ENCODE measurements at regions not wholly inside any gene's neighbourhood (a gene's known extent, or its start where the extent isn't known, plus 50 kb on each side); places are given as distances from the start of the nearest gene placed in this dataset.

DNA sequence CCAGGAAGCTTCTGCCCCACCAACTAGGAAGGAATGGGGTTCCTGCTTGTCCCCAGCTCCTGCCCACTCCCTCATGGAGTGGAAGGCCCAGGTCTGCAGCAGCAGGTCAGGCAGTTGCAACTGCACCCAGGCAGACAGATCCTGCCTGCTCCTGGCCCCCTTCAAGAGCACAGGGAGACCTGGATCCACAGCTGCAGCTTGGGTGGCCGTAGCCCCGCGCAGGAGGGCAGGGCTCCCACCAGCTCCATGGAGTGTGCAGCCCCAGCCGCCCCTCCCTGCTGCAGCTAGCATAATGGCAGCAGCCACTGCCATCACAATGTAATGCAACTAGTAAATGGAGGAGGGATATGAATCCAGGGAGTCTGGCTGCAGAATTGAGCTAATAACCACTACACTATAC lies 187.5 kb upstream of the PLET1 start (continued):
- TF ChIP-seq, protein P1, sequence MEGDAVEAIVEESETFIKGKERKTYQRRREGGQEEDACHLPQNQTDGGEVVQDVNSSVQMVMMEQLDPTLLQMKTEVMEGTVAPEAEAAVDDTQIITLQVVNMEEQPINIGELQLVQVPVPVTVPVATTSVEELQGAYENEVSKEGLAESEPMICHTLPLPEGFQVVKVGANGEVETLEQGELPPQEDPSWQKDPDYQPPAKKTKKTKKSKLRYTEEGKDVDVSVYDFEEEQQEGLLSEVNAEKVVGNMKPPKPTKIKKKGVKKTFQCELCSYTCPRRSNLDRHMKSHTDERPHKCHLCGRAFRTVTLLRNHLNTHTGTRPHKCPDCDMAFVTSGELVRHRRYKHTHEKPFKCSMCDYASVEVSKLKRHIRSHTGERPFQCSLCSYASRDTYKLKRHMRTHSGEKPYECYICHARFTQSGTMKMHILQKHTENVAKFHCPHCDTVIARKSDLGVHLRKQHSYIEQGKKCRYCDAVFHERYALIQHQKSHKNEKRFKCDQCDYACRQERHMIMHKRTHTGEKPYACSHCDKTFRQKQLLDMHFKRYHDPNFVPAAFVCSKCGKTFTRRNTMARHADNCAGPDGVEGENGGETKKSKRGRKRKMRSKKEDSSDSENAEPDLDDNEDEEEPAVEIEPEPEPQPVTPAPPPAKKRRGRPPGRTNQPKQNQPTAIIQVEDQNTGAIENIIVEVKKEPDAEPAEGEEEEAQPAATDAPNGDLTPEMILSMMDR (IDR thresholded peaks at IDR 0.05; ENCODE audit: low read depth, low read length, missing input control), result no peak
- TF ChIP-seq NR2F2 (IDR thresholded peaks at IDR 0.05) (no peak), FOXA2 (IDR thresholded peaks at IDR 0.05) (no peak), JUND (IDR thresholded peaks at IDR 0.05) (no peak)
- TF ChIP-seq, protein P2, sequence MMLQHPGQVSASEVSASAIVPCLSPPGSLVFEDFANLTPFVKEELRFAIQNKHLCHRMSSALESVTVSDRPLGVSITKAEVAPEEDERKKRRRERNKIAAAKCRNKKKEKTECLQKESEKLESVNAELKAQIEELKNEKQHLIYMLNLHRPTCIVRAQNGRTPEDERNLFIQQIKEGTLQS (IDR thresholded peaks at IDR 0.05), result no peak

DNA sequence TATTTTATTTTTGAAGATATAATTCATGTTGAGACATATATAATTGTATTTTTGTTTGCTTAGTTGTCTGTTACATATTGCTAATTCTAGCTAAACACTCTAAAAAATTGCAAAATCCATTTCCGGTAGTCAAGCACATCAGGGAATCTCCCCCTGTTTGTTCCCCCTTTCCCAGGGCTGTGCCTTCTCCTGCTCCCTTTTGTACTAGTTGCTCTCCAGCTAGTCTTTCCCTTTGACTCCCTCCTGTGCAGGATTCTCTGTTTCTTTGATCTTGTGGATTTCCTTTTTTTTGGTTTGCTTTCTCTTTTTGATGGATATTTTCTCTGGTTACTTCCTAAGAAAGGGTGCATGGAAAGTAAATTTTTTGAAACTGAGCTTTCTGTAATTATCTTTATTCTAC lies 188.1 kb upstream of the PLET1 start:
- no peaks in the 10 kb centered on the region for H3K36me3 ChIP-seq (ENCODE audit: control insufficient read depth in 4 of 4, insufficient read depth in 3 of 4, low read depth in 1 of 4, low read length in 3 of 4)
- H3K9ac ChIP-seq (ENCODE audit: low read depth in 1 of 2, low read length in 2 of 2), result no peak overlapping the region
- 85% methylated on average over 1 of the region's 1 CpG for WGBS
- no peak overlapping the region for H3K4me3 ChIP-seq (ENCODE audit: low read depth in 1 of 3, low read length in 3 of 3)
- TF ChIP-seq RXRA (IDR thresholded peaks at IDR 0.05) (no peak), GABPA (IDR thresholded peaks at IDR 0.05 in 1 of 2, conservative IDR thresholded peaks at IDR 0.05 in 1 of 2) (no peak), FOXA2 (IDR thresholded peaks at IDR 0.05) (no peak), TAF1 (conservative IDR thresholded peaks at IDR 0.05) (no peak), RAD21 (IDR thresholded peaks at IDR 0.05) (no peak)
- H3K27me3 ChIP-seq (ENCODE audit: control insufficient read depth in 4 of 4, insufficient read depth in 4 of 4, low read length in 3 of 4), result no peaks in the 10 kb centered on the region
- H3K27ac ChIP-seq (ENCODE audit: low read depth in 1 of 2, low read length in 2 of 2), result no peak overlapping the region
- no peaks in the 10 kb centered on the region for H3K4me1 ChIP-seq (ENCODE audit: control insufficient read depth in 4 of 4, insufficient read depth in 4 of 4, low read length in 3 of 4)
- H3K9me3 ChIP-seq (ENCODE audit: control insufficient read depth in 4 of 4, low read length in 3 of 4), result peaks cover 0 to 14% (median 5%) of the 10 kb centered on the region in 4 donors
- DNase-seq (ENCODE audit: low spot score), result no peak

DNA sequence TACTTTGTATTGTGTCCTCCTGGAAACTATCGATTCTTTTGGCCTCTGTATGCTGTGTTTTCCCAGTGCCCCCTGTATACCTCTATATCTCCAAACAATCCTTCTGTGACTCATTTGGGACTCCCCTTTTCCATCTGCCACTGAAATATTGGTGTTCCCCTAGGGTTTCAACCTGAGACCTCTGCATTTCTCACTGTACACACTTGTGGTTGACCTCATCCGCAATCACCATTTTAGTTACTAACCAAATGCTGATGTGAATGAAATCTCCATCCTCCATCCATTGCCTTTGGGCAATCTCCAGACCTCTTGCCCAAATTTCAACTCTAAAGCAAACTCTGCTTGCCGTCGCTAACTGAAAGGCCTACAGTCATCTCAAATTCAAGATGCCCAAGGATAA lies 190.6 kb upstream of the PLET1 start:
- no peak overlapping the region for H3K9ac ChIP-seq (ENCODE audit: low read depth in 1 of 2, low read length in 2 of 2)
- no peak overlapping the region for H3K4me3 ChIP-seq (ENCODE audit: low read depth in 1 of 3, low read length in 3 of 3)
- TF ChIP-seq EGR1 (IDR thresholded peaks at IDR 0.05; ENCODE audit: low read depth in 2 of 2) (no peak), HNF4G (IDR thresholded peaks at IDR 0.05) (no peak), FOXA1 (IDR thresholded peaks at IDR 0.05) (no peak), RAD21 (IDR thresholded peaks at IDR 0.05) (no peak), YY1 (IDR thresholded peaks at IDR 0.05) (no peak), GABPA (IDR thresholded peaks at IDR 0.05 in 1 of 2, conservative IDR thresholded peaks at IDR 0.05 in 1 of 2) (no peak), JUND (IDR thresholded peaks at IDR 0.05) (no peak), SP1 (IDR thresholded peaks at IDR 0.05) (no peak), FOXA2 (IDR thresholded peaks at IDR 0.05) (no peak), HNF4A (conservative IDR thresholded peaks at IDR 0.05) (no peak)
- TF ChIP-seq, protein P3, sequence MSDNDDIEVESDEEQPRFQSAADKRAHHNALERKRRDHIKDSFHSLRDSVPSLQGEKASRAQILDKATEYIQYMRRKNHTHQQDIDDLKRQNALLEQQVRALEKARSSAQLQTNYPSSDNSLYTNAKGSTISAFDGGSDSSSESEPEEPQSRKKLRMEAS (IDR thresholded peaks at IDR 0.05), result no peak
- TF ChIP-seq, protein P4, sequence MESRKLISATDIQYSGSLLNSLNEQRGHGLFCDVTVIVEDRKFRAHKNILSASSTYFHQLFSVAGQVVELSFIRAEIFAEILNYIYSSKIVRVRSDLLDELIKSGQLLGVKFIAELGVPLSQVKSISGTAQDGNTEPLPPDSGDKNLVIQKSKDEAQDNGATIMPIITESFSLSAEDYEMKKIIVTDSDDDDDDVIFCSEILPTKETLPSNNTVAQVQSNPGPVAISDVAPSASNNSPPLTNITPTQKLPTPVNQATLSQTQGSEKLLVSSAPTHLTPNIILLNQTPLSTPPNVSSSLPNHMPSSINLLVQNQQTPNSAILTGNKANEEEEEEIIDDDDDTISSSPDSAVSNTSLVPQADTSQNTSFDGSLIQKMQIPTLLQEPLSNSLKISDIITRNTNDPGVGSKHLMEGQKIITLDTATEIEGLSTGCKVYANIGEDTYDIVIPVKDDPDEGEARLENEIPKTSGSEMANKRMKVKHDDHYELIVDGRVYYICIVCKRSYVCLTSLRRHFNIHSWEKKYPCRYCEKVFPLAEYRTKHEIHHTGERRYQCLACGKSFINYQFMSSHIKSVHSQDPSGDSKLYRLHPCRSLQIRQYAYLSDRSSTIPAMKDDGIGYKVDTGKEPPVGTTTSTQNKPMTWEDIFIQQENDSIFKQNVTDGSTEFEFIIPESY (IDR thresholded peaks at IDR 0.05), result no peak
- TF ChIP-seq, protein P1 (IDR thresholded peaks at IDR 0.05; ENCODE audit: low read depth, low read length, missing input control), result no peak
- TF ChIP-seq, protein P5, sequence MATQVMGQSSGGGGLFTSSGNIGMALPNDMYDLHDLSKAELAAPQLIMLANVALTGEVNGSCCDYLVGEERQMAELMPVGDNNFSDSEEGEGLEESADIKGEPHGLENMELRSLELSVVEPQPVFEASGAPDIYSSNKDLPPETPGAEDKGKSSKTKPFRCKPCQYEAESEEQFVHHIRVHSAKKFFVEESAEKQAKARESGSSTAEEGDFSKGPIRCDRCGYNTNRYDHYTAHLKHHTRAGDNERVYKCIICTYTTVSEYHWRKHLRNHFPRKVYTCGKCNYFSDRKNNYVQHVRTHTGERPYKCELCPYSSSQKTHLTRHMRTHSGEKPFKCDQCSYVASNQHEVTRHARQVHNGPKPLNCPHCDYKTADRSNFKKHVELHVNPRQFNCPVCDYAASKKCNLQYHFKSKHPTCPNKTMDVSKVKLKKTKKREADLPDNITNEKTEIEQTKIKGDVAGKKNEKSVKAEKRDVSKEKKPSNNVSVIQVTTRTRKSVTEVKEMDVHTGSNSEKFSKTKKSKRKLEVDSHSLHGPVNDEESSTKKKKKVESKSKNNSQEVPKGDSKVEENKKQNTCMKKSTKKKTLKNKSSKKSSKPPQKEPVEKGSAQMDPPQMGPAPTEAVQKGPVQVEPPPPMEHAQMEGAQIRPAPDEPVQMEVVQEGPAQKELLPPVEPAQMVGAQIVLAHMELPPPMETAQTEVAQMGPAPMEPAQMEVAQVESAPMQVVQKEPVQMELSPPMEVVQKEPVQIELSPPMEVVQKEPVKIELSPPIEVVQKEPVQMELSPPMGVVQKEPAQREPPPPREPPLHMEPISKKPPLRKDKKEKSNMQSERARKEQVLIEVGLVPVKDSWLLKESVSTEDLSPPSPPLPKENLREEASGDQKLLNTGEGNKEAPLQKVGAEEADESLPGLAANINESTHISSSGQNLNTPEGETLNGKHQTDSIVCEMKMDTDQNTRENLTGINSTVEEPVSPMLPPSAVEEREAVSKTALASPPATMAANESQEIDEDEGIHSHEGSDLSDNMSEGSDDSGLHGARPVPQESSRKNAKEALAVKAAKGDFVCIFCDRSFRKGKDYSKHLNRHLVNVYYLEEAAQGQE (IDR thresholded peaks at IDR 0.05), result no peak
- WGBS, result 94% methylated on average over 4 of the region's 4 CpGs
- no peaks in the 10 kb centered on the region for H3K9me3 ChIP-seq (ENCODE audit: control insufficient read depth in 4 of 4, low read length in 3 of 4)
- H3K27ac ChIP-seq (ENCODE audit: low read depth in 1 of 2, low read length in 2 of 2), result no peak overlapping the region
- no peaks in the 10 kb centered on the region for H3K36me3 ChIP-seq (ENCODE audit: control insufficient read depth in 4 of 4, insufficient read depth in 3 of 4, low read depth in 1 of 4, low read length in 3 of 4)
- no peak for DNase-seq (ENCODE audit: low spot score)
- H3K27me3 ChIP-seq (ENCODE audit: control insufficient read depth in 4 of 4, insufficient read depth in 4 of 4, low read length in 3 of 4), result no peaks in the 10 kb centered on the region
- H3K4me1 ChIP-seq (ENCODE audit: control insufficient read depth in 4 of 4, insufficient read depth in 4 of 4, low read length in 3 of 4), result no peaks in the 10 kb centered on the region

All from liver (tissue), 8 donors.